K562 (cell line): ENCODE measurements at regions not wholly inside any gene's neighbourhood (a gene's known extent, or its start where the extent isn't known, plus 50 kb on each side); places are given as distances from the start of the nearest gene placed in this dataset.

ENCODE experiments used
- ATAC-seq: fragments of 200-7000 bp; cut with Tn5 transposase; 3 replicates; pipeline ENCODE4 v1.9.1; 2020; ENCODE audit warnings: moderate library complexity
- BruUV-seq: library from RNA; stranded (reverse); fragments of 400-500 nt; replicated peaks from 2 replicates; lab custom pipeline; 2021; lab: Mats Ljungman, UMichigan
- CTCF ChIA-PET: fragments of 300-600 bp; formaldehyde crosslinking; extraction: SDS; loops from one replicate; lab custom pipeline; 2021; ENCODE audit warnings: low intra/inter-chr PET ratio; lab: Yijun Ruan, JAX
- POLR2A ChIA-PET: fragments of 300-600, 350-650 bp; sonication (Branson Sonifier 250); formaldehyde crosslinking; extraction: SDS; loops from one replicate; lab custom pipeline; 2021; ENCODE audit warnings: antibody characterized with exemption, inconsistent platforms; lab: Yijun Ruan, JAX
- DNase-seq, 4 experiments: peaks; one replicate each; pipeline versions ENCODE4 v3.0.0 to v3.0.0-alpha.2; 2011 to 2018; ENCODE audit warnings: low spot score in 3 of 4, mixed read lengths in 3 of 4; ENCODE audit errors: extremely low read depth in 1 of 4
- FAIRE-seq: peaks from 2 replicates; lab custom pipeline; 2011; peaks lifted over from hg19 to GRCh38; lab: Jason Lieb, UNC
- H2AFZ ChIP-seq: 2 replicates; pipeline ENCODE4 v1.6.0; 2011; ENCODE audit warnings: low read depth, low read length, control low read depth, inconsistent platforms
- H3K27ac ChIP-seq: fragments of 200-600 bp; 3 replicates; pipeline ENCODE4 v1.8.0; 2011; ENCODE audit warnings: low read depth, mild to moderate bottlenecking, control low read depth, inconsistent platforms, low read length, moderate library complexity, mixed read lengths; ENCODE audit errors: extremely low read depth
- H3K27me3 ChIP-seq, 2 experiments: fragments of 300-600 bp in 1 of 2; 2 replicates in 1 of 2; 3 replicates in 1 of 2; pipeline versions ENCODE4 v1.6.0 to v1.8.0; 2011; ENCODE audit warnings: inconsistent platforms in 2 of 2, low read length in 2 of 2, mild to moderate bottlenecking in 1 of 2, mixed read lengths in 1 of 2, moderate library complexity in 1 of 2; ENCODE audit not compliant: control insufficient read depth in 2 of 2, insufficient read depth in 2 of 2
- H3K36me3 ChIP-seq: fragments of 300-600 bp; 3 replicates; pipeline ENCODE4 v1.8.0; 2011; ENCODE audit warnings: mild to moderate bottlenecking, low read length, inconsistent platforms; ENCODE audit not compliant: control insufficient read depth, insufficient read depth
- H3K4me1 ChIP-seq, 2 experiments: fragments of 200-600 bp in 1 of 2; replicated peaks in 1 of 2; 2 replicates in 1 of 2; 3 replicates in 1 of 2; pipeline versions ENCODE4 v1.5.1 to v1.8.0; 2011; ENCODE audit warnings: inconsistent platforms in 2 of 2, low read length in 2 of 2, mild to moderate bottlenecking in 1 of 2, mixed read lengths in 1 of 2, moderate library complexity in 1 of 2; ENCODE audit not compliant: control insufficient read depth in 2 of 2, insufficient read depth in 2 of 2
- H3K4me2 ChIP-seq: 2 replicates; pipeline ENCODE4 v1.6.1; 2011; ENCODE audit warnings: low read length, control low read depth, inconsistent platforms, mixed read lengths; ENCODE audit not compliant: insufficient read depth
- H3K4me3 ChIP-seq: fragments of 200-600 bp; sonication (generic), shearing (Covaris generic); 2 replicates; pipeline ENCODE4 v1.5.1; 2016; ENCODE audit warnings: control low read depth, inconsistent platforms
- H3K79me2 ChIP-seq: fragments of 200-600 bp; 3 replicates; pipeline ENCODE4 v1.8.0; 2011; ENCODE audit warnings: low read length, inconsistent platforms; ENCODE audit not compliant: control insufficient read depth, insufficient read depth
- H3K9ac ChIP-seq, 2 experiments: 2 replicates each; pipeline versions ENCODE4 v1.6.0 to v1.6.1; 2011; ENCODE audit warnings: low read depth in 2 of 2, low read length in 2 of 2, control low read depth in 1 of 2, inconsistent platforms in 1 of 2, mild to moderate bottlenecking in 1 of 2, mixed read lengths in 1 of 2; ENCODE audit not compliant: insufficient read depth in 1 of 2
- H3K9me1 ChIP-seq: one replicate; pipeline ENCODE4 v1.6.0; 2011; ENCODE audit warnings: inconsistent platforms, mild to moderate bottlenecking, low read length, moderate library complexity; ENCODE audit not compliant: control insufficient read depth, insufficient read depth
- H3K9me3 ChIP-seq: replicated peaks from 2 replicates; pipeline ENCODE4 v1.5.1; 2011; ENCODE audit warnings: low read depth, low read length, inconsistent platforms; ENCODE audit not compliant: control insufficient read depth, insufficient read depth
- H4K20me1 ChIP-seq: replicated peaks from 2 replicates; pipeline ENCODE4 v1.6.1; 2011; ENCODE audit warnings: low read length, inconsistent platforms, mixed read lengths; ENCODE audit not compliant: control insufficient read depth, insufficient read depth
- FOXA3 ChIP-seq, 2 experiments: fragments of 450-650 bp in 1 of 2; sonication (generic) in 1 of 2; formaldehyde crosslinking; IDR thresholded peaks in 1 of 2; conservative IDR thresholded peaks in 1 of 2; 2 replicates each; pipeline versions ENCODE4 v1.4.0 to v1.8.0; 2020 to 2022; ENCODE audit warnings: mild to moderate bottlenecking in 2 of 2, missing genetic modification reagents in 1 of 2
- IRF1 ChIP-seq: sonication (generic); formaldehyde crosslinking; IDR thresholded peaks from 2 replicates; pipeline ENCODE4 v1.8.0; 2022; ENCODE audit warnings: missing genetic modification reagents, mild to moderate bottlenecking, borderline replicate concordance
- NR1H2 ChIP-seq: sonication (generic); formaldehyde crosslinking; IDR thresholded peaks from 2 replicates; pipeline ENCODE4 v1.4.0; 2020; ENCODE audit warnings: mild to moderate bottlenecking, missing genetic modification reagents
- TAF1 ChIP-seq: IDR thresholded peaks from 2 replicates; pipeline ENCODE4 v1.6.1; 2011; ENCODE audit warnings: mild to moderate bottlenecking, low read length, moderate library complexity; ENCODE audit not compliant: insufficient read depth, control insufficient read depth, severe bottlenecking; ENCODE audit errors: extremely low read depth
- TFE3 ChIP-seq: fragments of 450-650 bp; formaldehyde crosslinking; IDR thresholded peaks from 2 replicates; pipeline ENCODE4 v1.4.0; 2020; ENCODE audit warnings: mild to moderate bottlenecking, mixed read lengths
- ZNF561 ChIP-seq: fragments of 450-650 bp; formaldehyde crosslinking; conservative IDR thresholded peaks from 2 replicates; pipeline ENCODE4 v1.4.0; 2020; ENCODE audit warnings: mild to moderate bottlenecking, moderate library complexity
- WGBS: fragments of 100-300 bp; shearing (Covaris generic); methylation state at CpG from one replicate; pipeline ENCODE4 v1.1.6; 2016; ENCODE audit warnings: low coverage, mixed read lengths; ENCODE audit not compliant: insufficient coverage; ENCODE audit errors: missing lambda C conversion rate; 5-methylcytosine and 5-hydroxymethylcytosine counted together
- in situ Hi-C: fragments of 300-500 bp; cut with MboI; formaldehyde crosslinking; loops from 4 replicates; pipeline ENCODE4 v1.15.0; 2018; ENCODE audit warnings: inconsistent platforms, mixed read lengths
- intact Hi-C: fragments of 100-400 bp; cut with micrococcal nuclease; formaldehyde crosslinking; loops from 2 replicates; pipeline ENCODE4 v1.14.2; 2022

- no peak overlapping the region for H3K4me3 ChIP-seq
- no peaks in the 10 kb centered on the region for H3K79me2 ChIP-seq
- ChIA-PET CTCF (no interaction called here), POLR2A (no interaction called here)
- no peaks in the 10 kb centered on the region for H4K20me1 ChIP-seq
- H3K27me3 ChIP-seq = no peaks in the 10 kb centered on the region
- no peak overlapping the region for H3K9ac ChIP-seq
- BruUV-seq = no TSS peak
- in situ Hi-C loops = no loop called here
- 4% methylated on average over 9 of the region's 9 CpGs for WGBS
- no peak overlapping the region for H3K4me2 ChIP-seq
- FAIRE-seq = no peak
- no peak overlapping the region for H3K27ac ChIP-seq
- H3K9me1 ChIP-seq = no peaks in the 10 kb centered on the region
- no peak for DNase-seq
- no peaks in the 10 kb centered on the region for H3K36me3 ChIP-seq
- H3K9me3 ChIP-seq = no peaks in the 10 kb centered on the region
- H2AFZ ChIP-seq = no peak overlapping the region
- intact Hi-C loops = no loop called here
- no peak for ATAC-seq
- no peaks in the 10 kb centered on the region for H3K4me1 ChIP-seq
- TF ChIP-seq TAF1 (no peak), ZNF561 (CRISPR knock-in tag) (no peak), IRF1 (CRISPR knock-in tag) (no peak), TFE3 (CRISPR knock-in tag) (no peak), NR1H2 (no peak), FOXA3 (CRISPR knock-in tag; conservative IDR thresholded peaks at IDR 0.05 in 1 of 2, IDR thresholded peaks at IDR 0.05 in 1 of 2) (no peak)
Measured at GRCh38 chr13:56902276-56902675, 238.4 kb upstream of the PRR20A start.
